PC-9 (cell line): ENCODE measurements at regions not wholly inside any gene's neighbourhood (a gene's known extent, or its start where the extent isn't known, plus 50 kb on each side); places are given as distances from the start of the nearest gene placed in this dataset.

ENCODE experiments used
- EZH2 ChIP-seq: fragments of 200-600 bp; sonication (generic); IDR thresholded peaks from 2 replicates; pipeline ENCODE4 v1.8.0; 2017; ENCODE audit warnings: antibody characterized with exemption, low read depth
- TF ChIP-seq, protein P1 (sequence below): fragments of 200-600 bp; sonication (generic); conservative IDR thresholded peaks from 2 replicates; pipeline ENCODE4 v1.6.1; 2017; ENCODE audit warnings: mixed run types, antibody characterized with exemption, mild to moderate bottlenecking, moderate library complexity

DNA sequence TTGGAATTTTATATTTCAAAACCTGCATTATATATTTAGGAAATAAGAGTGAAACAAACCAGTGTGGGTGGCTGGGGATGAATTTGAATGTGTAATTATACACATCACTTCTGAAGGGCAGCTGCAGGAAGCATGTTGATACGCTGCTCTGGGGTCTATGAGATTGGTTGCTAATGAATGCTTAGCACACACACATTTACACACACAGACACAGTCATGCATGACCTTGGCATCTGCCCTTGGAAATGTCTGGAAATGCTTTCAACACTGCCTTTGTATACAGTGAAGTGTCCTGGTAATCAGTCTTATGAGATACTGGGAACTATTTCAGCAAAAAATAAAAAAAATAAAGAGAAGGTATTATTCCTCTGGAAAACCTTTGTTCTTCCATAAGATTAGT lies 83.4 kb downstream of the ELOVL4 start:
- TF ChIP-seq, protein P1, sequence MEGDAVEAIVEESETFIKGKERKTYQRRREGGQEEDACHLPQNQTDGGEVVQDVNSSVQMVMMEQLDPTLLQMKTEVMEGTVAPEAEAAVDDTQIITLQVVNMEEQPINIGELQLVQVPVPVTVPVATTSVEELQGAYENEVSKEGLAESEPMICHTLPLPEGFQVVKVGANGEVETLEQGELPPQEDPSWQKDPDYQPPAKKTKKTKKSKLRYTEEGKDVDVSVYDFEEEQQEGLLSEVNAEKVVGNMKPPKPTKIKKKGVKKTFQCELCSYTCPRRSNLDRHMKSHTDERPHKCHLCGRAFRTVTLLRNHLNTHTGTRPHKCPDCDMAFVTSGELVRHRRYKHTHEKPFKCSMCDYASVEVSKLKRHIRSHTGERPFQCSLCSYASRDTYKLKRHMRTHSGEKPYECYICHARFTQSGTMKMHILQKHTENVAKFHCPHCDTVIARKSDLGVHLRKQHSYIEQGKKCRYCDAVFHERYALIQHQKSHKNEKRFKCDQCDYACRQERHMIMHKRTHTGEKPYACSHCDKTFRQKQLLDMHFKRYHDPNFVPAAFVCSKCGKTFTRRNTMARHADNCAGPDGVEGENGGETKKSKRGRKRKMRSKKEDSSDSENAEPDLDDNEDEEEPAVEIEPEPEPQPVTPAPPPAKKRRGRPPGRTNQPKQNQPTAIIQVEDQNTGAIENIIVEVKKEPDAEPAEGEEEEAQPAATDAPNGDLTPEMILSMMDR = no peak
- no peak for TF ChIP-seq EZH2
